ENCODE measurements at regions not wholly inside any gene's neighbourhood (a gene's known extent, or its start where the extent isn't known, plus 50 kb on each side); places are given as distances from the start of the nearest gene placed in this dataset.

- Histone ChIP-seq H3F3A (replicated peaks; ENCODE audit: low read depth) (no peaks in the 10 kb centered on the region), H3K36me3 (ENCODE audit: insufficient read depth) (no peaks in the 10 kb centered on the region), H3K4me2 (no peak overlapping the region), H3K9me2 (ENCODE audit: insufficient read depth) (no peaks in the 10 kb centered on the region), H3K27ac (ENCODE audit: low read depth) (no peak overlapping the region), H3K4me3 (no peak overlapping the region), H3K27me3 (ENCODE audit: insufficient read depth) (no peaks in the 10 kb centered on the region), H4K20me1 (replicated peaks; ENCODE audit: insufficient read depth) (no peaks in the 10 kb centered on the region), H3K4me1 (ENCODE audit: insufficient read depth) (no peaks in the 10 kb centered on the region; the same call in 1 of the 2 replicates), H3K79me2 (replicated peaks; ENCODE audit: insufficient read depth) (no peaks in the 10 kb centered on the region), H2AFZ (no peak overlapping the region)
- TF ChIP-seq CREB1 (CRISPR knock-in tag; IDR thresholded peaks at IDR 0.05; ENCODE audit: low read depth): no peak
- TF ChIP-seq ETS1 (IDR thresholded peaks at IDR 0.05): no peak
- TF ChIP-seq CTCF (conservative IDR thresholded peaks at IDR 0.05; ENCODE audit: low read depth in 2 of 2): no peak
- no peak for TF ChIP-seq EZH2 (IDR thresholded peaks at IDR 0.05; ENCODE audit: low read depth, unreplicated experiment)
- TF ChIP-seq JUNB (IDR thresholded peaks at IDR 0.05; ENCODE audit: unreplicated experiment): no peak
- no peak for TF ChIP-seq REST (IDR thresholded peaks at IDR 0.05; ENCODE audit: unreplicated experiment)
- TF ChIP-seq ZNF114 (CRISPR knock-in tag; IDR thresholded peaks at IDR 0.05): no peak
- no peak for TF ChIP-seq ZNF331 (CRISPR knock-in tag; IDR thresholded peaks at IDR 0.05; ENCODE audit: low read depth)
- TF ChIP-seq STAT1 (IDR thresholded peaks at IDR 0.05; ENCODE audit: unreplicated experiment): no peak
- no peak for TF ChIP-seq EZH2phosphoT487 (IDR thresholded peaks at IDR 0.05; ENCODE audit: unreplicated experiment)
- TF ChIP-seq ZNF462 (CRISPR knock-in tag; IDR thresholded peaks at IDR 0.05): no peak
- no peak for TF ChIP-seq NANOG (IDR thresholded peaks at IDR 0.05; ENCODE audit: borderline replicate concordance)
- TF ChIP-seq POLR2AphosphoS5 (IDR thresholded peaks at IDR 0.05; ENCODE audit: low read depth): no peak
- no peaks in the 10 kb centered on the region for H3K36me3 Mint-ChIP-seq (ENCODE audit: low read depth)
- H3K27ac Mint-ChIP-seq: no peak overlapping the region
- DNase-seq (ENCODE audit: low spot score) (no peak), ATAC-seq (no peak)
- no peaks in the 10 kb centered on the region for H3K27me3 Mint-ChIP-seq (ENCODE audit: insufficient read depth, low read depth, poor library complexity)
- H3K9me3 Mint-ChIP-seq: no peaks in the 10 kb centered on the region
- H3K4me1 Mint-ChIP-seq: peaks cover under 1% of the 10 kb centered on the region; the same call in 1 of the 3 replicates
- H3K4me3 Mint-ChIP-seq: no peak overlapping the region
Observed at GRCh38 chr7:88456490-88456889, 149.8 kb upstream of the STEAP4 start.
